Left hindlimb (tissue), 1 donor: ENCODE measurements at regions not wholly inside any gene's neighbourhood (a gene's known extent, or its start where the extent isn't known, plus 50 kb on each side); places are given as distances from the start of the nearest gene placed in this dataset.
"Not testable (repeated sequence)": the region's sequence is repeated elsewhere in the genome, so short reads cannot be mapped to it uniquely, and the experiment has no call there.

Experiments
- DNase-seq: peaks from one replicate; pipeline ENCODE4 v3.0.0-alpha.2; 2018

DNA sequence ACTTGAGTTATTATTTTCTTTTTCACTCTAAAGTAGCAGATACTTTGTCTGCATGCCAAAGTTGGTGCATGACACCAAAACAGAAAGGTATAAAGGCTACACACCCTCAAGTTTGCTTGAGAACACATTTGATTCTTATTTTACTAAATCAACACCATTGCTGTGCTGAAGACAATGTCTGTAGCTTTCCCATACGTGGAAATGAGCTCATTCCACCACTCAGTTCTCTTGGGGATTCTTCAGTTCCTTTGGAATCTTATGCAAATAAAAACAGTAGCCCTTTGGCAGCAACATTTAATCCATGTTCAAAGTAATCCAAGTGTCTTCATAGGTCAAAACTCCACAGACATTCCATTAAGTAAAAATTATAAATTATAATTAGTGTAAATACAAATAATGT lies 264.9 kb downstream of the TLE1 start:
- no peak for DNase-seq

DNA sequence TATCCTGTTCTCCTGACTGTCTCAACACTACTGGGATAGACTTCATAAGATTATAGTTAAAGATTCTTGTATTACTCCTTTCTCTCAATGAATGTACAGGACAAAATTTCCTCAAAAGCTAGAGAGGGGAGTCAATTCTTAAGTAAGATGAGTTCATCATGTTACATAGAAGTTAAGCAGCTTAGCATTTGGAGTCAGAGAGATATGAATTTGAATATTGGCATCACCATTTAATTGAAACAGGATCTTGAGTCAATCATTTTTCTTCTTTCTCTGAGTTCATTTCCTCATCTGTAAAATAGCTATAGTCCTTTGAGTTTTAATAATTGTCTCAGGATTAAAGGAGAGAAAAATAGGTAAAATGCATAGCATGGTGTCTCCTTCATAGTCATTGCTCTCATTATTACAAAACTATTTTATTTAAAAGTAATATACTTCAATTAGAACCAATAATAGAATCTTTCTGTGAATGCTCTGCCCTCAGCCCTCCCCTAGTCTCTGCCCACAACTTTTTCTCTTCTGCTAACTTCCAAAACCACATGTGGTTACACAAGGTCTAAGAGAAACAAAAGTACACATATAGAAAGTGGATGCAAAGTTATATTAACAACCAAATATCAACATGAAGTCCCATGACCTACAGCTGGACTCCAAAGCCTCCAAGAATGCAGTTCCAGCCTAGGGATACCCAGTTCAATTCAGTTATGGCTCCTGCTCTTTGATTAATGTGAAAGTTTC lies 265.6 kb downstream of the TLE1 start:
- DNase-seq: no peak

DNA sequence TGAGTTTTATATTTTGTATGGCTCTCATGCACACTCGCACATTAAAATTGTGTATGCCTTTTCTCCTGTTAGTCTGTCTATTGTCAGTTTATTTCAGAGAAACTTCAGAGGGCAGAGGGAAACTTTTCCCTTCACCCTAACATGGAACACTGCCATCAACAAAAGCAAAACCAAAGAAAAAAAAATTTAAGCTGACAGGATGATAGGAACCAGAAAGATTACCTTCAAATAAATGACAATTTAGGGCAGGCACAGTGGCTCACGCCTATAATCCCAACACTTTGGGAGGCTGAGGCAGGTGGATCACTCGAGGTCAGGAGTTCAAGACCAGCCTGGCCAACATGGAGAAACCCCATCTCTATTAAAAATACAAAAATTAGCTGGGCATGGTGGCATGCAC lies 268.3 kb downstream of the TLE1 start:
- not testable (repeated sequence) for DNase-seq

DNA sequence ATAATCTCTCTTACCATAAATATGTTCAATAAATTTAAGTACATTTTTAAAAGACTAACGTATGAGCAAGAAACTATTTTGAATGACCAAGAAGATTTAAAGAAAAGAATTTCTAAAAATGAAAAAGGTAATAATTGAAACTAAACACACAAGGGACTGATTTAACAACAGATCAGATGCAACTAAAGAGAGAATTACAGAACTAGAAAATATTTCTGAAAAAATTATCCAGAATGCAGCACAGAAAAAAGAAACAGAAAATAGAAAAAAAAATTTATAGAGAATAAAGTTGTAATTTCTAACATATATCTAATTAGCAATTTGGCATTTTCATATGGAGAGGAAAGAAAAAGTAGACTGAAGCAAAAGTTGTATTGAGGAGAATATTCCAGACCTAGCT lies 269.3 kb downstream of the TLE1 start:
- DNase-seq: no peak

DNA sequence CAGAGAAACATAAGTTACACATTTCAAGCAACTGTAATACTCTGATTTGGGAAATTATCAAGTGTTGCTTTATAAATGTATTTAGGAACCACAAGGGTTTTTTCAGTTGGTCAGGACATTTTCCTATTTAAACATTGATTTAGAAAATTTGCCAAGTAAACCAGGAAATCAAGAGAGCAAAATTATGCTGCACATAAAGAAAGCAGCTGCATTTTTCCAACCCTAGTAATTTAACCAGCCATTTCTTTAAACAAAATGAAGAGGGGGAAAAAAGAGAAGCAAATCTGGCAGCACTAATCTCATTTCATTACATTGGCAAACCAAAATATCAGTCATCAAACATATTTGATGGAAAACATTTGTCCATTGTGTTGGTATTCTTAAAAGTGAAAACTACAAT lies 271.4 kb downstream of the TLE1 start:
- no peak for DNase-seq

DNA sequence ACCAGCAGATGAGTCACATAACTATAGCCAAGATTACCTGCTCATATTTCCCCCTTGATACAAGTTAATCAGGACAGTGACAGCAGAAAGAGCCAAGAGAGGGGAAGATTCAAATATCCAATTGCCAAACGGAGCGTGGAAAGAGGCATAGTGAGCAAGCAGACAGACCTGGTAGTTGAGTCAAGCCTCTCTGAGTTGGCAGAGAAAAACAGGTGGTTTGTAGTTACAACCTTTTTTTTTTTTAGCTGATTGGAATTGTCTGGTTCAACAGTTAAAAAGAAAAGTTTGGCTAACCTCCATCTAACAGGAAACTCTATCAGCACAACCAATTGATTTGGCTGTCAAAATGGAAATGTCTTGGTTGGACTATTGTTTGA lies 272.1 kb downstream of the TLE1 start:
- no peak for DNase-seq

DNA sequence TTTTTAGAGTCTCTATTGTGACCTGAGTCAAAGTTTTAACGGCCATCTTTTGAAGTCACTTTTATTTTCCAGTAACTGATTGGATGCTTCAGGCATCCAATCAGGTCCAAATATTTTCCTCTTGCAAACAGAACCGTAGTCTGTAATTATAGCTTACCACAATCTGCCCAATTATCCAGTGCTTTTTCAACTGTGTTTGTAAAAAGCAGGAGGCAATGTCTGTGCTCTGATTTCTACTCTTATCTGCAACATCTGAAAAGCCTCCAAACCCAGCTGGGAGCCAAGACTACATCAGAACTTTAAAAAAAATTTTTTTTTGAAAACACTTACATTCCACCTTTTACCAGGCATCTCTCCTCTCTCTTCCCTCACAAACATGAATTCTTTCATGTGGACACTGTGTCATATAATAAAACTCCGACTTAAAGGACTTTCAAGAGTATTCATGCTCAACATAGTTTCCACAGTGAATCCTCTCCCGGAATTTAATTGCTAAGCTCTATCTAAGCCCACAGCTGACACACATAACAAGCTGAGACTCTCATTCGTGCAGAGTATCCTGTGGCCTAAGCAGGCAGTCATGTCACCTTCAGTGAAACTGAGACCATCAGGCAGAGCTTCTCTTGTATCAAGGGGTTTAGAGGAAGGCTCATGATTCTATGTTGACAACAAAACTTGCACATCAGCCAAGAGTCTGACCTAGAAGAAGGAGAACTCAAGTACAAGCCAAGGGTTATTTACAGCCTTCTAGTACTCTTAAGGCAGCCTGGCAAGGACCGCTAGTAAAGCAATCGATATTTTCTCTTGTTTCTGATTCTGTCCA lies 272.7 kb downstream of the TLE1 start:
- DNase-seq: no peak

DNA sequence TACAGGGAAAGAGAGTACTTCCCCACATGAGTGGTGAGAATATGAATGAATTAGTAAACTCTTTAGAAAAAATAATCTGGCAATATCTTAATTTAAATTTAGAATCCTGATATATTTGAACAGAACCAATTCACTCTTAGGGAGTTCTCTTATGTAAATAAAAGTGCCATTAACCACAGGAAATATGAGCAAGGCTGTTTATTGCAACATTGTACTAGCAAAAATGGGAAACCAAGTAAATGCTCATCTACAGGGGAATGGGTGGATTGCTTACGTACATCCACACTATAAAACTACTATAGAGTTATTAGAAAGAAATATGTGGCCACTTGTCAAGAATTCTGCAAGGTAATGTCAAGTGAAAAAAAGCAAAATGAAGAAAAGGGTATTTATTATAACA lies 274.5 kb downstream of the TLE1 start:
- DNase-seq: no peak

DNA sequence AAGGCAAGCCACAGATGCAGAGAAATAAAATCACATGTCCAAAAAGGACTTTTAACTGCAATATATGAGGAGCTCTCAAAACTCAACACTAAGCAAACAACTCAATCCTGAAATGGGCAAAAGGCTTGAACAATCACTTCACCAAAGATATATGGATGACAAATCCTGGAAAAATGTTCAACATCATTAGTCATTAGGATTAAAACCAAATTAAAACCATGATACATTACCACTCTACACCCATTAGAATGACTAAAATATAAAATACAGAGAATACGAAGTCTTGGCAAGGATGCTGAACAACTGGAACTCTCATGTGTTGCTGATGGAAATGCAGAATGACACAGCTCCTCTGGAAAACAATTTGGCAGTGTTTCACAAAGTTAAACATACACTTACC lies 277.4 kb downstream of the TLE1 start:
- no peak for DNase-seq

DNA sequence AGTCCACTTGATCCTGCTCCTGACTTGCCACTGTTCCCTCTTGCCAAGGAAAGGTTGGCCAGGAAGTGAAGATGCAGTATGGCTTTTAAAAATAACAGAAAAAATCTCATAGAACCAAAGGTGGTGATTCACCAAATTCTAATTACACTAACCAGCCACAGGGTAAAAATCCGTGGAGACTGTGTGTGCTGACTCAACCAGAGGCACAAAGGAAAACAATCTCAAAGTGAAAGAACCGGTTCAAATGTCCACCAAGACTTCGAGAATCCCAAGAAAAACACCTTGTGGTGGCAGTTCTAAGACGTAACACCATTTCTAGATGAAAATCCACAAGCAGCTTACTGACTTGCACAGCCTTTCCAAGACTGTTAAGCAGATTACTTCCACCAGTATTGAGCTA lies 279.1 kb downstream of the TLE1 start:
- DNase-seq: no peak

DNA sequence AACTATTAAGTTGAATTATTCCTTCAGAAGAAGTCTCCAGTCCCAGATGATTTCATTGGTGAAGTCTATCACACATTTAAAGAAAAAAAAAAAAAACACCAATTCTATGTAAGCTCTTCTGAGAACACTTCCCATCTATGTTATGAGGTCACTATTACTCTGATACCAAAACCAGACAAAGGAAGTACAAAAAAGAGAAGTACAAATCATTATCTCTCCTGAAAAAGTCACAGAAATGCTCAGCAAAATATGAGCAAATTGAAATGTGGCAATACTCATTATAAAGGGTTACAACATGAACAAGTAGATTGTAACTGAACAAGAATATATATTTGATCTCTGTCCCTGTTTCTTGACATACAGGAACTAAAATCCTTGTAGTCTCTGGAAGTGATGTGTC lies 280.4 kb downstream of the TLE1 start:
- DNase-seq: no peak

DNA sequence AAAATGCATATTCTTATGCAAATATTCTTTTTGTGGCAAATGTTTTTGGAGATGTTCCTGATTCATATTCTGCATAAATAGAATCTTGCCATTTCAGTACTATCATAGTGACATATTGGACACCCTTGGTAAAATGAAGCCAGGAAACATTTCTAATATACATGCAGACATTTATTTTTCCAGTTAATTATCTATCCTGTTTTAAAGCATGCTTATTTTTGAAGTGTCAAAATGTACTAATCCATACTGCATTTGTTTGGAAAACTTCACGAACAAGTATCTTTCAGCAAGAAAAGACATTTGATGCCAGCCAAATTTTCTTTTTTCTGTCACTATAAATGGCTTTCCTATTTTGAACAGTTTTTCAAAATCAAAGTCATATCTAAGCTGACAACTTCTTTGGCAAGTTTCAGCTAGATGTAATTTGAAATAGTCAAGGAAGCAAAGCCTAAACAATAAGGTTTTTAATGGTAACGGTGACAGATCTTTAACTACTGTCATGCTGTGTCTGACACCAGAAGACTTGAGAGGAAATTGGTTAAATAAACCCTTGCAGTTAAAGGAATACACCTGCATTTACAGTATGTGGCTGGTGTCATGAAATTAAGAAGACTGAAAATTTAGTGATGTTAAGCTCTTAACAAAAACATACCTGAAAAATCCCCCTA lies 284.3 kb downstream of the TLE1 start:
- no peak for DNase-seq

DNA sequence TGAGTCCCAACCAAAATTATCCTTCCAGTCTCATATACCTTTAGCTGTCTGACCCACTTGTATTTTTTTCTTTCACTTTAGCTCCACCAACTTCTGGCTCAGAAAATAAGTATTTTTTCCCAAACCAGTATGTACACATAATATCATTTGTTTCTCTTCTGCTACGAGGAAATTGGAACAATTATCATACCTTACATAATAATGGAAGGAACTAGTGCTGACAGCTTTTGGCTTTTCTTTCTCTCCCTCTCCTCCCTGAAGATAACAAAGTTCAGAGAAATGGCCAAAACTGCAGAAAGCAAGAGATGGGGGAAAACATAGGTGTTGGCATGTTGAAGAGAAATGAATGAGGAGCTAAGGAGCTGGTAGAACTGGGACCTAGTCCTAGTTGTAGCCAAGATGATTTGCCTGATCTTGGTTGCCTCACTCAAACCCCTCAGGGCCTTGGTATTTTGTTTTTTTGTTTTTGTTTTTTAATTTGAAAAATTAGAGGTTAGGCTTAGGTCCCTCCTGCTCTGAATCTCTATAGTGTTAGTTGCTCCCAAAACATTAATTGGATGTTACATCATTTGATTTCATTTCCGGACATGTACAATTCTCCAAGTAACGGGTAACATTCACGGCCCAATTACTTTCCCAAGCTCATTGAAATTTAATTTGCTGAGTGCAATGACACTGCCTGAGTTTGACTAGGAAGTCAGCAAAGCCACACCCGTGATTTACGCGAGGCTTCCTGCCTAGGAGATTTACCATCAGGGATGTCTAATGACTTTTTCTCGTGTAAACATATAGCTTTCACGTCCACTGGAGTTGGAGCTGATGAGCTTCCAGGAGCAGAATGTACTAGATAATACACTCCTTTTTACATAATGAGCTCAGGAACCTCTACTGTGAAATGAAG lies 291.6 kb downstream of the TLE1 start:
- no peak for DNase-seq

DNA sequence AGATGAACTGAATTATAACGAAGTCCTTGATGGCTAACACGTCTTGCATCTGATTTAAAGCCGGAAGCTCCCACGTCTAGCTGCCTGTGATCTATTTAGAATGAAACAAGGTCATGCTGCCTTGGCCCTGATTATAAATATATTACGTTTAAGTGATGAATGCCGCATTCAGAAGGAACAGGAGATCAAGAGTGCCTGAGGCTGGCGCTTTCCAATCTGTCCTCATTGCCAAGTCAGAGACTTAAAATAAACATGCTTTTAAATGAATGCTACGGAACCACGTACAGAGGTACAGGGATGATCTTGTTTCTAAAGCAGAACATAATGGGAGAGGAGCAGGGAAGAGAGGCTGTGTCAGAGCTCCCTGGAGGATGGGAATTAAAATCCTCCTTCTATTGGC lies 292.8 kb downstream of the TLE1 start:
- DNase-seq: no peak

DNA sequence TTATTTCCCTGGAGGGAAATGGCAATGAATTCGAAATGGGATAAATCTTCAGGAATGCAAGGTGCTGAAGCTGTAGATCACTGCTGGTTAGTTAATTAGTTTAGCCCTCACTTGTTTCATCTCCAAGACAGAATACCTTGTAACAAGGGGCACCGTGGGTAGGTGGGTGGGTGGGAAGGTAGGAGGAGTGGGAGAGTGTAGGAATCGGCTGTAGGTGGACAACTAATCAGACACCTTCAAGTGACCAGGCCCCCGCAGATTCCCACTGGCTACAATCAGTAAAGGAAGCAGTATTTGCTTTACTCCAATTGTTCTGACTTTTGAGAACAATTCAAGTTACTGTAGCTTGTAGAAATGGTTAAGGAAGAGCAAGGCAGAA lies 293.7 kb downstream of the TLE1 start:
- no peak for DNase-seq

DNA sequence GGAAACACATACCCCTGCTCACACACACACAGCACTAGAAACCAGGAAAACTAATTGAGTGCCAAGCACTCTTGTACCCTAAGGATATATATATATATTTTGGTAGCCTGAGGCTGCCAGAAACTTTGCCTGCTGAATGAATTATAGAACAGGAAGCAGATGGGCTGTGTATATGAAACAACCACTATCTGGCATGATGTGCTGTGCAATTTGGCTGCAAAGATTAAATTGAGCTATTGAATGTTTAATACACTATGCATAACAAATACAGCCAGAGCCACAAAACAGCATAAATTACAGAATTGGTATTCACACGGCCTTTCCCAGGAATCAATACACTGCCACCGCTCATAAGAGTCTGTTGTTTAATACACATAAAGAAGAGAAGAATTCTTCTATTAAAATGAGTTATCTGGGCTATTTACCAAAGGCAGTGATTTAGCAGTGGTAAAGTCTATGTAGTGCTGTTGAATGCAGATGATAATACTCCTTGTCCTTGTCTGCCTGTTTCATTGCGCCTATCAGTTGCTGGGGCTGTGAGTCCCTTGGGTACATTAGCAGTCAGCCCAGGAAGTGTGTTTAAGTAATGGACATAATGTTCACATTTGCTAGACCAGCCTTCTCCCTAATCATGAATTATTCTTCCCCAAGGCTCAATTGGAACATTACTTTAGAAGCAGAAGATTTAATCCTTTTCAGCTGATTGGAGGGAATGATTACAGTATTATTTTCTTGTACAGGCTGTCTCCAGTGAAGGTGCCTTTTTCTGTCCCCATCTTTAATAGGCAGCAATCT lies 294.3 kb downstream of the TLE1 start:
- DNase-seq: no peak

DNA sequence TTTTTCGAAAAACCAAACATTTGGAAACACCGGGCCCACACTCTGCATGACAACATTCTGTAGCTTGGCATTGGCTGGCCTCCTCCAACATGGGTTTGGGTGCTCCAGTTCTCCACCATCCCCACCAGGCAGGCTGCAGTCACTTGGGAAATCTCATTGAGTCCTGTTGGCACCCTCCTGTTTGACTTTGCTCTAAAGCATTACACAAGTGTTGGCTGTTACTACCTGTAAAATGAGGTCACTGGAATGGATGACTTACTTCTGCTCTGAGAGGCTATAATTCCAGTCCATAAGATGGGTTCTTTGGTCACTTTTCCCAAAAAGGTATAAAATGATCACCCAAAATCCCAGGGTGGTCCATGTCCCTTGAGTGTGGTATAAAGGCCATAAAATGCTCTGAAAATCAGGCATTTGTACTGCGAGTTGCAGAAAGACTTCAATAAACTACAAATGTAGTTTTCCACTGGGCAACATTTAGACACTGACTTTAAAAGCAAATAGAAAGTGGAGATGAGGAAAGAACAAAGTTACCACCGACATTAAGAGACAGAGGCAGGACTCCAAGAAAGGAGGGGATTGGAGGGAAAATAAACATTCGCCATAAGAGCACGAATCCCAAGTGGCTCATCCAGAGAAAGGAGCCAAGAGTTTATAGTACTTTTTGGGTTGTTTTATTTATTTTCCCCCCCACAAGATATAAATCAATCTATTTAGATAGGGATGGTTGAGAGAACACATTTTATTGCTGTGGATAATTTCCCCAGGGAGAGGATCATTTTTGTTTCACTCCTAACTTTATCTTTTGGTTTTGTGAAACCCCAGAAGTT lies 295.1 kb downstream of the TLE1 start:
- no peak for DNase-seq

DNA sequence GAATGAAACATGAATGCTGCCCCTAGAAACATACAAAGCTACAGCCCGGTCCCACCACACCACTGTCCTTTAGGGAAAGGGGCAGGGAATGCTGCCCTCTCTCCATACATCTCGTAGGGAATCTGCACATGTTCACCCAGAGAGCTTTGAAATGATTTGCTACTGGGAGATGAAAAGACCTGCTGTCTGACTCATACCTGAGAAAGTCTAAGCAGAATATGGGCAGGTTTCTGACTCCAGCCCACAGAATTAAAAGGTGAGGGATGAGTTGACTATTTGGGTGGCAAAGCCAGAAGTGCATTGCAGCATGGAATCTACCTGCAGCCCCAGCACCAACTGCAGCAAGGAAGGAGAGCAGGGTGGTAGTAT lies 297.9 kb downstream of the TLE1 start:
- no peak for DNase-seq

DNA sequence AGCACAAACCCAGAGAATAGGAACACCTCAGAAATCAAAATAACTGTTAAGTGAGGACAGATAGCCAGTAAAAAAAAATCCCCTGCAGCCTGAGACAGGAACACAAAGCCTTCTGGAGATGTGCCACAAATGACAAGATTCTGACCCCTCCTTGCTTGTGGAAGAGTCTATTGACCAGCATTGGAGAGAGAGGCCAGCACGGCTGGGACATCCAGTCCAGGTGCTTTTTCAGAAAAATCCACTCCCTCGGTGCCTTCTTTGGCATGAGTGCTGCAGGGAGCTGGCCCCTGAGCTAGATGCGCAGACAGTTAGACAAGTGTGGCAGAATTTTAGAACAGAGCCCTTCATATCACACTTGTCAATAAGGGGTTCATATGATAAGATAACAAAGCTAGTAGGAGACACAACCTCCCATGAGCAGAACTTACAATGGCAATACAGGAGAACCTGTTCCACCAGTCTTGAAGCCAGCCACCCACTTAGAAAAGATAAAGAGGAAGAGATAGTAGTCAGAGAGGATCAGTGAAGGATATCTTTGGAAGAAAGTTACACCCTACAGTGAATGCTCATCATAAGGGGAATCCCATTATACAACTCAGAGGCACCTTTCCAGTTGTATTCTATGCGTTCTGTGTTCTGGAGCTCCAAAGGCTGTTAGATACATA lies 298.4 kb downstream of the TLE1 start:
- DNase-seq: no peak

DNA sequence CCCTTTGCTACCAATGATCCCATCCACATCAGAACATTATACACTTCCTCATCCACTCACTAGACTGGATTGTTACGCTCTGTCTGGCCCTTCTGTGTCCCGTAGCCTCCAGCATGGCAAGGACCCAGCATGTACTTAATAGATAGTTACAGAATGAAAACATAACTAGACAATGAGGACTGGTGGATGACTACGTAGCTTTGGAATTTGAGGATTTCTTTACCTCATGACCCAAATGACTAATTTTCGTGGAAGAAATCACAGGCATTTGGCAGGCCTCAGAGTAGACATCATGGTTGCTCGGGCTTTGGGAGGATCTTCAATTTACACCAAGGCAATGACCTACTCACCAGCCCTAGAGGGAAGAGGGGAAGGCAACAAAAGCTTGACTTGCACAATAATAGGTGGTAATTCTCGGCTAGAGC lies 299.8 kb downstream of the TLE1 start:
- no peak for DNase-seq

DNA sequence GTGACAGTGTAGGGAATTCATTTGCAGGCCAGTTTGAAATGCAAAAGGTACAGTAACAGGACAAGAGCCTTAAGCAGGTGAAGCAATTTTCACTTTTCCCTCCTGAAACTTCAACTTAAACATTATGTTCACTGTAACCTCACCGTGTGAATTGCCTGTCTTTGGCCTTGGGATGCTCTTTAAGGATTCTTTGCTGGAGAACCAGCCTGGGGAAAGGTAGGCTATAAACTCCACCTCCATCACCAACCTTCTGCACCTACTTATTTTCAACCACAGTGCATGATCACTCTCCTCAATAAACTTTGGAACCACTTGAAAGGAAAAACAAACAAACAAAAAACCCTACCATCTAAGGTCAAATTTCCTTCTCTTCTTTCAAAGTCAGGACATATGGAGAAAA lies 300.5 kb downstream of the TLE1 start:
- no peak for DNase-seq
